GM21723 (cell line): ENCODE measurements at regions not wholly inside any gene's neighbourhood (a gene's known extent, or its start where the extent isn't known, plus 50 kb on each side); places are given as distances from the start of the nearest gene placed in this dataset.

ENCODE experiments used
- ATAC-seq: cut with Tn5 transposase; IDR thresholded peaks from one replicate; pipeline ENCODE4 v1.9.1; 2021; ENCODE audit warnings: mild to moderate bottlenecking, moderate library complexity; ENCODE audit not compliant: unreplicated experiment

DNA sequence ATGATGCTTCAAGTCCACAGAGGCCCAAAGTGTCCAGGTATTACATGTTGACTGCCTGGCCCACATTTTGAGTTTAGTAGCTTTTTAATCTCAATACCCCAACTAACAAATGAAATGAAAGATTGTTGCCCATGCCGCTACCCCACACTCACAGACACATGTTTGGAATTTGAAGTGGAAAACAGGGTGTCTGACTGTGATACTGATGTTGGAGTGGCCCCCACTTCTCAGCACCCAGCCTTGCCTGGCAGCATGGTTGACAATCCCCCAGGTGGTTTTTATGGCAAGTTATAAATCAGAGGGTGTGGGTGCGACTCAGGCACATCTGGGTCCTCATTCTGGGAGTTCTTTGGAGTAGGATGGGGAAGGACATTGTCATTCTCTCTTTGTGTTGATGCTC, 314.7 kb upstream of the ZNF32 start:
- ATAC-seq, result no peak

DNA sequence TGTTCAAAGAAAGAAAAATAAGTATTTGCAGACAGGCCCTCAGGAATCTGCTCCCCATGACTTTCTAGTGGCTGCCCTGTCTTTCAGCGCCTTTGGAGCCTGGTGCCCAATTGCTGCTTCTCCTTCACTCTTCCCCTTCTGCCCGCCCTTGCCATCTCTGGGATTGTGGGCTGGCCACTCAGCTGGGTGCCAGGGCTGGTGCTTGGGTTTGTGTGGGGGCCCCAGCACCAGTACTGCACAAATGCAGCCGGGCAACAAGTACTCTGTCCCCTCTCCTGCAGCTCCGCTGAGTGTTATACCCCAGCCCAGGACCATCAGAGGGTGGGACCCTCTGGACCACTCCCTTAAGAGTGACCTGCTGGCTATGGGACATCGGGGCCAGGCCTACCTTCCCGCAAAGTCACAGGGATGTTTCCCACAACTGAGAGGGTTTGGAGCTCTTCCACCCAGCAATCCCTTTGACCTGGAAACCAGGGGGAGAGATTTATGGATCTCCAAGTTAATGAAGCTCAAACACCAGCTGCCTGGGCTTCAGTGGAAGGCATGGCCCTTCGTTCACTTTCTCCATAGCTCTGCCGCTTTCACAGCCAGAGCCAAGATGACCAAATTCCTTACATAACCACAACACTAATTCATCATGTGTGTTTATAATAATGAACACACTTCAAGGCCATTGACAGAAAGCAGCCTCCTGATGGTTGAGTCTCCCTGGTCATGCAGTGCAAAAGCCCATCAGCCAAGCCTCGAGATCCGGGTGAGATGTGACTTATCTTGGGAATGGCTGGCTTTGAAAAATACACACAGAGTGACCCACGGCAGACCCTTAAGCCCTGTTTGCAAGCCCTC, 313.9 kb upstream of the ZNF32 start:
- ATAC-seq, result no peak

DNA sequence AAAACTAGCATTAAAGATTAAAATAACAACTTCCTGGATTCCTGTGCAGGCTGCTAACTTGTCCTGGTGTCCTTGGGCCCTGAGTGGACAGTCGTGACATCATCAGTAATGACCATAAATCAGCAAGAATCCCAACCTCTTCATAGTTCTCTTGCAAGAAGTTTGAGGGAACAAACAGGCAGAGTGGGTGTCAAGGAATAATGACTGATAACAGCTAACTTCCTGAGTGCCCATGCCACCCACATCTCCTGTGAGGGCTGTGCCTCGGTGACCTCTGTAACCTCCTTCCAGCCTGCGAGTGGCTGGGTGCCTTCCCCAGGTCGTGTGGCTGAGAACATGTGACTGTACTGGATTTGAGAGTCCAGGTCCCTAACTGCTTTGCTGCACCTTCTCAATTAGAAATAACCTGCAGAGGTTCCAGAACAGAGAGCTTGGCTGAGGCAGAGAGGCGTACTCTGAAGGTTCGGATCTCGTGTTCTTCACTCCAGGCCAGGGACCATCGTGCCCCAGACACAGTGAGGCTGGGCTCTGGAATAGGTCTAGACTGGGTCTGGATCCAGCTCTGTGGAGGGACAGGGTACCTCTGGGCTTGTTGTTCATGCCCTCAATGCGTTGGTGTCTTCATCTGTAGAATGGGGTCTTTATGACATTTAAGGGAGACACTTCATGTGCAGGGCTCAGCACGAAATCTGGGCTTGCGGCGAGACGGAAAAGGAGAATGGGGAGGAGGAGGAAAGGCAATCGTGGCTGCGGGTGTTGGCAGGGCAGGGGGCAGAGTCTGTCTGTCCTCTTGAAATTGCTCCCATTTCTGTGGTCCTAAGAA, 313.1 kb upstream of the ZNF32 start:
- ATAC-seq, result no peak

DNA sequence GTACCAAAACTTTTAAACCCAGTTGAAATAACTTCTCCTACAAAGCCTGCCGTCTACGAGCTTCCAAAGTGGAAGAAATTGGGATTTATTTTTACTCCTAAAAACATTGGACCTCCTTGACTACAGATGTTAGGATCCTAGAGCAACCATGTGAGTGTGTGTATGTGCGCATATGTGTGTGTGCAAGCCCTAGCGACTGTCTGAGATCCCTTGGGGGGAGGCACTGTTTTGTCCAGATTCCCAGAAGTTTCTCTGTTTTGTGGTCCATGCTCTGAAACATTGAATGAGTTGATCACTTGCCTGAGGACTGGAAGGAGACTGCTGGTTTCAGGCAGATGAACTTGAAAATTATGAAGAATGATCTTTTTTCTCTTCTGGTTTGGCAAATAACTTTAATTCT, 312.3 kb upstream of the ZNF32 start:
- no peak for ATAC-seq

DNA sequence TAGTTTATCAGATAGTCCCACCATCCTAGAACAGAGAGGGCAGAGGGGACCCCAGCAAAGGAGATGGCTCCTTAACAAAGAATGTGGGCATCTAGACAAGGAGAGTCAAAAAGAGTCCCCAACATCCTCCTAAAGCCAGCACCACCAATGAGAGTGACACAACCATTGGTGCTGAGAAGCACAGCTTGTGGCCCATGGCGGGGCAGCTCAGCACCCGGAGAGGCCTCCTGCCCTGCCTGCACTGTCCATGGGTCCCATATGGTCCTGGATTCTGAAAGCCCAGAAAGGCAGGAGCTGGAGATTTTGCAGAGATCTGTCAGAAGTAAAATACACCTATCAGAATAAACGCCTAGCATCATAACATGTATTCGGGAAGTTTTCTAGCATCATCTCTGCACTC, 311.8 kb upstream of the ZNF32 start:
- no peak for ATAC-seq

DNA sequence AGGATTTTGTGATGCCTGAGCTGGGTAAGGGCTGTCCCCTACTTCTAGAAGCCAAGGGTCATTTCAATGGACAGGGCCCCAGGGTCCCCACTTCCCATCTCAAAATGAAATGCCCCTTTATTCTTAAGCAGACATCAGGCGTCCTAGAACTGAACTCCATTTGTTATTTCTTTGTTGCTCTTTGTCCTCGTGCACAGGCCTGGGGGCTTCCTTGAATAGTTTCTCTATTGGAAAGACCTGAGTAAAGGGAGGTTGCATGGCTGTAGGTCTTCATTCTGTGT, 311.4 kb upstream of the ZNF32 start:
- ATAC-seq, result no peak

DNA sequence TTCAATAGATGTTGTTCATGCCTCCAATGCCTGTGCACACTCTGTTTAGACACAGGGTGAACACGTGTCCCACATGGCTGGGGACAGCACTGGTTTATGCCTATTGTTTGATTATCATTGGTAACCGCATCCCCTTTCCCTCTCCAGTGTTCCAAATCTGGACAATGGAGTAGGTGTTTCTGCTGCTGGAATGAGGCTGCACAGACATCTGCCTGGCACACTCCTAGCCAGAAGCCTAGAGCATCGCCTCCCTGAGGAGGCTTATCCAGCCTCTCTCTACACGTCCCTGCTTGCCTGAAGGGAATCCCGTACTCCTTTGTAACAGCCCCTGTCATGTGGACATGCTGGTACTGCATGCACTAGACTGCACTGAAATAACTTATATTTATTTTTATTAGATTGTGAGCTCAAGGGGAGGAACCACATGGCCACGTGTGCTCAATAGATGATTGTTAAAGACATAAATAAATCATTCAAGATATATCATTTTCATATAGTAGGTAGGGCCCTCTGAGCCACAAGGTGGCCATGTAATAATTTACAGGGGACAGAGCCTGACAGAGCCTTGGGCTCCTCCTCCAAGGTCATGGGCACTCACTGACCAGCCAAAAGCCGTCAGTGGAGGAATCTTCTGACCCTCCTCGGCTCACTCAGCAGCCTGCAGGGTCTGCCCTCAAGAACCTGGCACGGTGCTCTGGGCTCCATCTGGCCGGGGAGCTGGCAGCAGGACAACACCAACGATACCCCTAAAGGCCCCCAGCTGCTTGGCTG, 310.9 kb upstream of the ZNF32 start:
- no peak for ATAC-seq

DNA sequence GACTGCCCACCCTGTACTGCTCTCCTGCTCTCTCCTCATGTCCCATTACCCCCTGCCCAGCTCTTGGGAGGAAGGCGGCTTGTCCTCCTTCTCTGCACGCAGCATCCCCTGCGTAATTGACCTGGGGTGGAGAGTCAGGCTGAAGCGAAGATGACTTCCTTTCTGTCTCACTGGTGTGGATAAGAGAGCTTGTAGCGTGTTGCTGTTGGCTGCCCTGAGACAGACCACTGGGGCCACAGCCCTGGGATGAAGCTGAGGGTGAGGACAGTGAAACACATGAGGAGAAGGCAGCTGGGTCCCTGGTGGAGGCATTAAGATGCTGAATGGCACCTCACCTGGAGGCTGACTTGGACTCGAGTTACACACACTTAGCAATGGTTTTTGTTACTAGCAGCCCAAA, 310.3 kb upstream of the ZNF32 start:
- ATAC-seq, result no peak

DNA sequence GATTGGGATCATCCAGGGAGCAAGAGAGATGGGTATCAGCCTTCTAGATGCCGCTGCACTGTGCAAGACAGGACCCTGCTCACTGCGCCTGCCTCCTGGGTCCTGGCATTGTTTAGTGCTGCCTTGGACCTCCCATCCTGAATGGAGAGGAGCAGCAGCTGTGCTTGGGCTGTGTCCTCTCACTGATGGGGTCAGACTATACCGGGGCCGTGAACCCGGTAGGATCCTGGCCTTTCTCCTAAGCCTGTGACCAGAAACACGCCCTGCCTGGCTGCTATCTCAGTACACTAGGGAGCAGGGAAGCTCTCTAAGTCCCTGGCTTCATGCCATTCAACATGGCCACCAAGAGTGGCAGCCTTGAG, 309.4 kb upstream of the ZNF32 start:
- ATAC-seq, result no peak

DNA sequence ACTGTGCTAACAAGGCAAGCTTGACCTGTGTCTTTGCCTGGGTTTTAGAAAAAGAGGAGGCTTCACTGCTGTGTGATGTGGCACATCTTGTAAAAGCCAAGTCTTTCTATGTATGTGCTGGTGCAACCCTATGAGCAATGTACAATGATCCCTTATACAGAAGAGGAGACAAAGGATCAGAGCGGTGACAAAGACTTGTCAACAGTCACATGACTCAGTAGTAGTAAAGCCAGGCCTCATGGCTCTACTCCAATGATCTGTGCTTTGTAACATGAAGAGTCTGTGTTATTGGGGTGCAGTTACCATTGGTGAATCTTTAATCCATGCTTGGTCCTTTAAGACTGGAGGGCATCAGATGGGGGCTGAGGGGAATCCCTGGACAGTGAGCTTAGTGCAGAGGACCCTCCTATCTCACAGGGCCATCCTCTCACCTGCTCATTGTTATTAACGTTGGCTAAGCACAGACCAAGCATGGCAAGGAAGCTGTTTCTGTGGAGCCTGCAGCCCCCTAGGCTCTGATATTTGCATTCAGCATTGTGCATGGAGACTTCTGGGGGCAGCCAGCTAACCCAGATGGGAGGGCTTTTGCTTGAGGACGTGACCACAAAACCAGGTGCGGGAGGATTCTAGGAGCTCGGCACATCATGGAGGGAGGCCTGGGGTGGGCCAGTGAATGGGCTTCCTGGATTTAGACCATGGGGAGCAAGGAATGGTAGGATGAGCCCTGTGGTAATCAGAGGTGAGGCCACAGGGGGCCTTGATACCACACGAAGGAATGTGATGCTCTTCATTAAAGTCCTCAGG, 308.8 kb upstream of the ZNF32 start:
- no peak for ATAC-seq

DNA sequence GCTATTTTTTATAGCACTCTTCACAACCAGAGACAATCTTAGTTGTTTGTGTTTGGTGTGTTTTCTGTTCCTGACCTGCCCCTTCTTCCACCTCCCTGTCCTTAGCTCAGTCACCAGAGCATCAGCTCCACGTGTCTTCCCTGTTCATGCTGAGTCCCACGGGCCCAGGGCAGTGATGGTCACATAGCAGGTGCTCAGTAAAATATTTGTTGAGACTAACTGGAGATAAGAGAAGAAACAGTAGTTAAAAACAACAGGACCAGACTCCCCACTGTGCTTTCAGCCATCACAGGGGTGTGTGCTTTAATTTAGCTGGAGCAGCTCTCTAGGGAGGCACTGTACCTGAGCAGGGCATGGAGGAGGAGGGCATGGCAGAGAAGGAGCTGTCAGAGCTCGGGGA, 307.3 kb upstream of the ZNF32 start:
- no peak for ATAC-seq

DNA sequence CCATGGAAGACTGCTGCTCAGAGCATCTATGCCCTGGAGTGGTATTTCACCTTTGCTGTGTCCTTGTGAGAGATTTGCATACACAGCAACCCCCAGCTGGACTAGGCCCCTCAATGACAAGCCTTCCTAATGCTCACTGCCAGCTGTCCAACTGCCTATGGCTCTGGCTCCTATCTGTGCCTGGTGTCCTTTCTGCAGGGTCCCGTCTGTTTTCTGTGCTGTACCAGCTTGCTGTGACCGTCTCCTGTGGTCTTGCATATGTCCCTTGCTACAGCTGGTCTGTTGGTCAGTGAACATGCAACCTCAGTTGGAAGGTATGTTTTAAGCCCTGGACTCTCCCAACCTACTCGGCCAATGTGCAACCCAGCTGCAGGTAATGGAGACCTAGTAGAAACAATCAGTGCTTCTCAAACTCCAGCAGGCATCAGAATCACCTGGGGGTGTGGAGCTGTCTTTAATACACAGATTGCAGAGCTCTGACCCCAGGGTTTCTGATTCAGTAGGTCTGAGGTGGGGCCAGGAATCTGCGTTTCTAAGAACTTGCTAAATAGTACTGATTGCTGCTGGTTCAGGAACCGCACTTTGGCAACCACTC, 306.4 kb upstream of the ZNF32 start:
- ATAC-seq, result no peak

DNA sequence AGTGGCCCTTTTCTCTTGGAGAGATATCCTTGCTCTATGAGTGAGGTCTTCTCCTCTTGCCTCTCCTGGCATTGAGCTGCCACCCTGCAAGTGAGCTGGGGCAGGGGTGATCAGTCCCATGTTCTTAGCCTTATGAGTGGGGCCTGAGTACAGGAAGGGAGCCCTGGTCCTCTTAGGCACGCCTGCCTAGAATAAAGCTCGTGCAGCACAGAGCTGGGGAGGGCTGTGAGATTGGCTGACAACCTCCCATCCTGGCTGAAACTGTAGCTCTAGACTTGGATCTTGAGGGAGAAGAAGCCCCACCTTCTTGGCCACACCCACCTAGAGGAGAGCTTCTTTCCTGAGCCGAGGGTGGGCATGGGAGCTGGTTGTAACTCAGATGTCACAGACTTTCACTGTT, 305.0 kb upstream of the ZNF32 start:
- ATAC-seq, result no peak

DNA sequence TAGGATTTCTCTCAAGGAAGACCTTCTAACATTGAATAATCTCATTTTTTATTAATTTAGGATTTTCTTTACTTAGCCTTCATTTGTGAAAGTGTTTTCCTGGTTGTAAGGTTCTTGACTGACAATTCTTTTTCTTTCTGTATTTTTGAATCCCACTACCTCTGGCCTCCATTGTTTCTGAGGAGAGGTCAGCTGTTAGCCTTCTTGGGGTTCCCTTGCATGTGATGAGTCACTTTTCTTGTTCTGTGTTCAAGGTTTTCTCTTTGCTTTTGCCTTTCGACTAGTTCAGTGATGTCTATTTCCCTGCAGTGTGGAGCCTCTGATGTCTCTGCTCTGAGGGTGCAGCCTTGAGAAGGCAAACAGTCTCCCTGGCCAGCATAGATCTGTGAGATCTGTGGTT, 304.1 kb upstream of the ZNF32 start:
- ATAC-seq, result no peak

DNA sequence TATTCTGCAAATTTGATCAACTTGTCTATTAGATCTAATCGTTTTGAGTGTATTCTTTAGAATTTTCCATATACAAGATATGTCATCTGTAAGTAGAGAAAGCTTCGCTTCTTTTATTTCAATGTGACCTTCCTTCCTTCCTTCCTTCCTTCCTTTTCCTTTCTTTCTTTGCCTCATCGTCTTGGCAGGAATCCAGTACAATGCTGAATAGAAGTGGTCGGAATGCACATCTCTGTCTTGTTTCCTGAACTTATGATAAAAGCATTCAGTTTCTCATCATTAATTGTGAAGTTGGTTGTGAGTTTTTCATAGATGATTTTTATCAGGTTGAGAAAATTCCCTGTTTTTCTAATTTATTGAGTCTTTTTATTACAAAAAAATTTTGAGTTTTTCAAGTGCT, 300.7 kb upstream of the ZNF32 start:
- ATAC-seq, result no peak

DNA sequence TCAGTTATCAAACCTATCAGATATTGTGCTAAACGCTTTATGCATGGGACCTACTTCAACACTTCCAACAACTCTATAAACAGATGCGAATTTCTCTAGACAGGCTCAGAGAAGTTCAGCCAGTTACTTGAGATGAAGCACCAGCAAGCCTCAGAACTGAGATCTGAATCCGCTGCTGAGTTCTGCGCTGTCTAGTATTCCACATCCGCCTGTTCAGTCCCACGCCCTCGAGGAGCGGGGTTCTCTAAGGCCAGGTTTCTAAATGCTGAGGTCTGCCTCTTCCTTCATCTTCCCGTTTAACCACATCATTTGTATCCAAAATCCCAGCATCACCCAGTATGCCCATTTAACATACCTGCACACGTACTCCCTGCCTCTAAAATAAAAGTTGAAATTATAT, 297.8 kb upstream of the ZNF32 start:
- ATAC-seq, result no peak

DNA sequence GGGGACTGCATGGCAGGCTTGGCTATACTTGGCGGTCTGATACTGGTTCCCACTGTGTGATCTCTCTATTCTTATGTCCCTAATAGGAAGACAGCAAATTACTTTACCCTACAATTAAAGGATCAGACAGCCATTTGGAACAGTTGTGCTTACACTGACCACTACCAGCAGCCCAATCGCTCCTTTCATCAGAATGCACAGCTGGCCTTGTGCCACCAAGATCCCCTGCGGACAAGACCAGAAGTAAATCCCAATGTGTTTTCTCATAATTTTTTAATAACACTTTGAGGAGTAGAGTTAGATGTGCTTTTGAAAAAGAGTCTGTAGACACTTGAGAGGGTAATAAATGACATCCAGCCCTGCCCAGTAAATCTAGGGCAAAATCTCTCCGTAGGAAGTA, 297.2 kb upstream of the ZNF32 start:
- no peak for ATAC-seq

DNA sequence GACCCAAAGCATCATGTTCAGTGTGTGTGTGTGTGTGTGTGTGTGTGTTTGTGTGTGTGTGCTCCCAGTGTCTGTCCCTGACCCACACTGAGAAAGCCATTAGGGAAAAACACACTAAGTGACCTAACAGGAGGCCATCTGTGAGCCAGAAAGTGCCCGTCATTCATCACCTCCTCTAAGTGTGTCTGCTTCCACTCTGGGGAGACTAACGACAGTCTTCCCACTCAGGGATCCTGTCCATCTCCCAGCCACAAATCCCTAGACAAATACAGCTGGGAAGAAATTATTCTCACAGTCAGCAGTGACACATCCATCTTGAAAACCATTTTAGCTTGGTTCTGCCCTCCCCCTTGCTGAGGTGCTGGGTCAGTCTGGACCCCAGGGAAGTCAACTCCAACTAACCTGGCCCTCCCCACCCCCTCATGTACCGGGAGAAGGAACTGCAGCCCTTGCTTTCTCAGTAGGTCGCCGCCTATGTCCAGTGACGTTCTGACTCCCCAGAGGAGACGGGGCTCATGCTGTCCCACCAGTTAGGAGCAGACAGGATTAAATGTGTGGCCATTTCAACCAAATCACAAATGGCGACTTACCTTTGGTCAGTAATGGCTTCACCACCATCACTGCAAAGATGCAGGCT, 296.5 kb upstream of the ZNF32 start:
- ATAC-seq, result no peak

DNA sequence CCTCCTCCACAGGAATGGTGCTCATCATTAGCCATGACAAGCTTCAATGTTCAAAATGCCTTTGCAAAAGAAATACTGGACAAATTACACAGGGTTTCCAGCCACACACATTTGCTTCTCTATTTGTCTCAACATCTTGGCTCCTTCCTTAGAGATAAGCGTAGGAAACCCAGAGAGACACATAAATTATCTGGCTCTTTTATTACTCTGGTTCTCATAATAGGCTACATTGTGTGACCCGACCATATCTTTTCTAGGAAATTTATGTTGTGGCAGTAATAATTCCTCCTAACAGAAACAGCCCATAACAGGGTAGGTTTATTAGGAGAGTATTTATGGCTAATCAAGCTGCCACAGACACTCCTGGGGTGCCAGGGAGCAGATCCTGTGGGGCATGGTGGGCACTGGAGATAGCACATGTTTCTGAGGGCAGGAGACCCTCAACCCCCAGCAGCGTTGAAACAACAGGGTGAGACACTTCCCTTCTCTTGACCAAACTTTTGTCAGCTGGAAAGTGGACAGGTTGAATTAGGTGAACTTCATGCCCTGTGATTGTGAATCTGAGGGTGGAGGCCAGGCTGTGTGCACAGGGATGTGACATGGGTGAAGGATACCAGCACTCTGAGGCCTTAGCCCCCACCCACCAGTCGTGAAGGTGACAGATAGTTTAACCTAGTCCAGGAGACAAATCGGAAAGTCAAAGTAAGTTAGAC, 295.9 kb upstream of the ZNF32 start:
- ATAC-seq, result no peak
